ENCODE measurements at regions not wholly inside any gene's neighbourhood (a gene's known extent, or its start where the extent isn't known, plus 50 kb on each side); places are given as distances from the start of the nearest gene placed in this dataset.

GRCh38 chr11:110828086-110828485 lies 115.8 kb upstream of the ARHGAP20 start:
- H3K9ac ChIP-seq (ENCODE audit: low read length), result no peak overlapping the region
- H3K36me3 ChIP-seq (ENCODE audit: low read length), result no peaks in the 10 kb centered on the region
- H3K27ac ChIP-seq (ENCODE audit: low read depth, low read length), result no peak overlapping the region
- H3K4me3 ChIP-seq (ENCODE audit: insufficient read depth, low read length, poor library complexity, severe bottlenecking), result no peak overlapping the region
- no peaks in the 10 kb centered on the region for H3K27me3 ChIP-seq (ENCODE audit: low read length)
- no peak overlapping the region for H2AFZ ChIP-seq (ENCODE audit: low read depth, low read length, severe bottlenecking)
- no peaks in the 10 kb centered on the region for H3K9me2 ChIP-seq (replicated peaks; ENCODE audit: insufficient read depth, low read length)
- TF ChIP-seq CTCF (IDR thresholded peaks at IDR 0.05; ENCODE audit: insufficient read depth, low read length, poor library complexity, severe bottlenecking), result no peak
- no peak for TF ChIP-seq EZH2phosphoT487 (conservative IDR thresholded peaks at IDR 0.05; ENCODE audit: low read length)
- no peaks in the 10 kb centered on the region for H3F3A ChIP-seq (ENCODE audit: insufficient read depth)
- no peaks in the 10 kb centered on the region for H4K20me1 ChIP-seq (ENCODE audit: low read depth, low read length)
- H3K79me2 ChIP-seq (ENCODE audit: insufficient read depth, low read length), result no peaks in the 10 kb centered on the region
- H3K9me3 ChIP-seq (ENCODE audit: insufficient read depth, low read length), result no peaks in the 10 kb centered on the region
- no peak overlapping the region for H3K4me2 ChIP-seq (ENCODE audit: low read depth, low read length, poor library complexity, severe bottlenecking)

- Histone ChIP-seq H3K27ac (ENCODE audit: low read depth, low read length) (no peak overlapping the region), H3K36me3 (ENCODE audit: low read length) (no peaks in the 10 kb centered on the region), H3K27me3 (ENCODE audit: low read length) (no peaks in the 10 kb centered on the region)
Observed at GRCh38 chr11:110827276-110827675, 115.0 kb upstream of the ARHGAP20 start.

GRCh38 chr11:110824912-110825620 lies 112.8 kb upstream of the ARHGAP20 start:
- no peak overlapping the region for H3K27ac ChIP-seq (ENCODE audit: low read depth, low read length)
- H3F3A ChIP-seq (ENCODE audit: insufficient read depth), result no peaks in the 10 kb centered on the region
- no peak overlapping the region for H3K4me2 ChIP-seq (ENCODE audit: low read depth, low read length, poor library complexity, severe bottlenecking)
- H2AFZ ChIP-seq (ENCODE audit: low read depth, low read length, severe bottlenecking), result no peak overlapping the region
- H3K79me2 ChIP-seq (ENCODE audit: insufficient read depth, low read length), result no peaks in the 10 kb centered on the region
- H3K9ac ChIP-seq (ENCODE audit: low read length), result no peak overlapping the region
- no peaks in the 10 kb centered on the region for H3K9me2 ChIP-seq (replicated peaks; ENCODE audit: insufficient read depth, low read length)
- H3K27me3 ChIP-seq (ENCODE audit: low read length), result no peaks in the 10 kb centered on the region
- TF ChIP-seq CTCF (IDR thresholded peaks at IDR 0.05; ENCODE audit: insufficient read depth, low read length, poor library complexity, severe bottlenecking) (no peak), EZH2phosphoT487 (conservative IDR thresholded peaks at IDR 0.05; ENCODE audit: low read length) (no peak)
- no peaks in the 10 kb centered on the region for H3K9me3 ChIP-seq (ENCODE audit: insufficient read depth, low read length)
- no peaks in the 10 kb centered on the region for H4K20me1 ChIP-seq (ENCODE audit: low read depth, low read length)
- no peaks in the 10 kb centered on the region for H3K36me3 ChIP-seq (ENCODE audit: low read length)
- no peak overlapping the region for H3K4me3 ChIP-seq (ENCODE audit: insufficient read depth, low read length, poor library complexity, severe bottlenecking)

More at GRCh38 chr11:110827276-110827675, 115.0 kb upstream of the ARHGAP20 start:
- Histone ChIP-seq H3K9me2 (replicated peaks; ENCODE audit: insufficient read depth, low read length) (no peaks in the 10 kb centered on the region), H3K4me2 (ENCODE audit: low read depth, low read length, poor library complexity, severe bottlenecking) (no peak overlapping the region), H3K4me3 (ENCODE audit: insufficient read depth, low read length, poor library complexity, severe bottlenecking) (no peak overlapping the region), H3K9me3 (ENCODE audit: insufficient read depth, low read length) (no peaks in the 10 kb centered on the region), H4K20me1 (ENCODE audit: low read depth, low read length) (no peaks in the 10 kb centered on the region), H2AFZ (ENCODE audit: low read depth, low read length, severe bottlenecking) (no peak overlapping the region), H3K79me2 (ENCODE audit: insufficient read depth, low read length) (no peaks in the 10 kb centered on the region), H3K9ac (ENCODE audit: low read length) (no peak overlapping the region), H3F3A (ENCODE audit: insufficient read depth) (no peaks in the 10 kb centered on the region)
- TF ChIP-seq EZH2phosphoT487 (conservative IDR thresholded peaks at IDR 0.05; ENCODE audit: low read length) (no peak), CTCF (IDR thresholded peaks at IDR 0.05; ENCODE audit: insufficient read depth, low read length, poor library complexity, severe bottlenecking) (no peak)
